ENCODE measurements at regions not wholly inside any gene's neighbourhood (a gene's known extent, or its start where the extent isn't known, plus 50 kb on each side); places are given as distances from the start of the nearest gene placed in this dataset.

GRCh38 chr15:95494971-95495541 lies 835.4 kb upstream of the NR2F2 start:
- FAIRE-seq: no peak
- peak in 1 of 2 donors; percentile 6 for DNase-seq (ENCODE audit: low spot score in 2 of 2)

- FAIRE-seq: no peak
Observed at GRCh38 chr15:95497634-95498033, 832.9 kb upstream of the NR2F2 start.

GRCh38 chr15:95498961-95499360 lies 831.5 kb upstream of the NR2F2 start:
- FAIRE-seq (no peak), DNase-seq (ENCODE audit: low spot score in 2 of 2) (no peak)

More at GRCh38 chr15:95497634-95498033, 832.9 kb upstream of the NR2F2 start:
- DNase-seq (ENCODE audit: low spot score in 2 of 2): no peak

- no peak for FAIRE-seq
- no peak for DNase-seq (ENCODE audit: low spot score in 2 of 2)
Observed at GRCh38 chr15:95499397-95499796, 831.1 kb upstream of the NR2F2 start.

- no peak for FAIRE-seq
Observed at GRCh38 chr15:95501865-95502264, 828.6 kb upstream of the NR2F2 start.

GRCh38 chr15:95503107-95503506 lies 827.4 kb upstream of the NR2F2 start:
- DNase-seq (ENCODE audit: low spot score in 2 of 2): no peak
- no peak for FAIRE-seq

More at GRCh38 chr15:95501865-95502264, 828.6 kb upstream of the NR2F2 start:
- DNase-seq (ENCODE audit: low spot score in 2 of 2): no peak

- no peak for DNase-seq (ENCODE audit: low spot score in 2 of 2)
- no peak for FAIRE-seq
Observed at GRCh38 chr15:95503640-95504225, 826.8 kb upstream of the NR2F2 start.

- FAIRE-seq (no peak), DNase-seq (ENCODE audit: low spot score in 2 of 2) (no peak)
Observed at GRCh38 chr15:95511671-95512070, 818.8 kb upstream of the NR2F2 start.

- FAIRE-seq: peak; percentile 72
- DNase-seq (ENCODE audit: low spot score in 2 of 2): no peak
Observed at GRCh38 chr15:95512906-95513305, 817.6 kb upstream of the NR2F2 start.

GRCh38 chr15:95519887-95520286 lies 810.6 kb upstream of the NR2F2 start:
- no peak for FAIRE-seq
- DNase-seq (ENCODE audit: low spot score in 2 of 2): no peak

- FAIRE-seq (no peak), DNase-seq (ENCODE audit: low spot score in 2 of 2) (no peak)
Observed at GRCh38 chr15:95520511-95520910, 810.0 kb upstream of the NR2F2 start.

- FAIRE-seq: no peak
- no peak for DNase-seq (ENCODE audit: low spot score in 2 of 2)
Observed at GRCh38 chr15:95520922-95521321, 809.6 kb upstream of the NR2F2 start.

GRCh38 chr15:95522533-95522932 lies 808.0 kb upstream of the NR2F2 start:
- DNase-seq (ENCODE audit: low spot score in 2 of 2) (no peak), FAIRE-seq (no peak)

- FAIRE-seq (no peak), DNase-seq (ENCODE audit: low spot score in 2 of 2) (no peak)
Observed at GRCh38 chr15:95528920-95529319, 801.6 kb upstream of the NR2F2 start.

- DNase-seq (ENCODE audit: low spot score in 2 of 2) (no peak), FAIRE-seq (no peak)
Observed at GRCh38 chr15:95536638-95537037, 793.9 kb upstream of the NR2F2 start.

- DNase-seq (ENCODE audit: low spot score in 2 of 2) (no peak), FAIRE-seq (no peak)
Observed at GRCh38 chr15:95538693-95539092, 791.8 kb upstream of the NR2F2 start.

GRCh38 chr15:95541301-95541700 lies 789.2 kb upstream of the NR2F2 start:
- DNase-seq (ENCODE audit: low spot score in 2 of 2) (no peak), FAIRE-seq (no peak)

- FAIRE-seq: no peak
- no peak for DNase-seq (ENCODE audit: low spot score in 2 of 2)
Observed at GRCh38 chr15:95549168-95549738, 781.2 kb upstream of the NR2F2 start.

- FAIRE-seq (no peak), DNase-seq (ENCODE audit: low spot score in 2 of 2) (no peak)
Observed at GRCh38 chr15:95550702-95551101, 779.8 kb upstream of the NR2F2 start.

- FAIRE-seq (no peak), DNase-seq (ENCODE audit: low spot score in 2 of 2) (no peak)
Observed at GRCh38 chr15:95556225-95556624, 774.3 kb upstream of the NR2F2 start.

- DNase-seq (ENCODE audit: low spot score in 2 of 2): no peak
- no peak for FAIRE-seq
Observed at GRCh38 chr15:95556866-95557225, 773.7 kb upstream of the NR2F2 start.
